ENCODE measurements at regions not wholly inside any gene's neighbourhood (a gene's known extent, or its start where the extent isn't known, plus 50 kb on each side); places are given as distances from the start of the nearest gene placed in this dataset.

DNA sequence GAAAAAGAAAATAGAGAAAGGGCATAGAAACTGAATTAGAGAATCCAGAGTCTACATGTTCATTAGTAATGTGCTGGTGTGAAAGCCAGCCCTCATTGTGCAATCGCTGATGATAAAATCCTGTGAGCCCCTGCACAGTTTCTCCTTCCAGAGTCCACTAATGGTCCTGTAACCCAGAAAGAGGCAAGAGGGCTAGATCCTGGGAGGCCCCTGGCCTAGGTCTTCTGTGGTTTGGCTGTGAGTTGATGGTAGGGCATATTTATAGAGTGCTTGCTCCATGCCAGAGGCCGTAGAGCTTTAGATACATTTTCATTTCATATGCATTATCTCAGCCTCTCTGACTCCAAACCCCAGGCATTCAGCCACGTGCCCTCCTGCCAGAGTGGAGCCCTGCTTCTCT is 94.9 kb upstream of the MTHFD1L start:
- ATAC-seq (ENCODE audit: insufficient read depth, low read depth) (no peak), DNase-seq (no peak)
- Histone ChIP-seq H3K4me1 (ENCODE audit: insufficient read depth, low read length) (no peaks in the 10 kb centered on the region), H2AFZ (ENCODE audit: low read depth, low read length) (no peak overlapping the region), H4K20me1 (ENCODE audit: insufficient read depth, low read length) (no peaks in the 10 kb centered on the region), H3K27me3 (ENCODE audit: insufficient read depth, low read length, poor library complexity) (peaks cover 6% of the 10 kb centered on the region), H3K9ac (ENCODE audit: low read depth, low read length) (no peak overlapping the region), H3K4me2 (ENCODE audit: insufficient read depth, low read length) (no peak overlapping the region), H3K36me3 (ENCODE audit: insufficient read depth, low read length) (no peaks in the 10 kb centered on the region), H3K79me2 (ENCODE audit: insufficient read depth, low read length) (no peaks in the 10 kb centered on the region), H3K9me3 (ENCODE audit: insufficient read depth, low read length, severe bottlenecking) (no peaks in the 10 kb centered on the region), H3K27ac (ENCODE audit: low read length) (no peak overlapping the region), H3K4me3 (ENCODE audit: low read depth in 1 of 2, low read length in 2 of 2) (no peak overlapping the region)
- TF ChIP-seq EZH2 (IDR thresholded peaks at IDR 0.05; ENCODE audit: borderline replicate concordance, low read depth, low read length, severe bottlenecking): no peak
- TF ChIP-seq, protein P1, sequence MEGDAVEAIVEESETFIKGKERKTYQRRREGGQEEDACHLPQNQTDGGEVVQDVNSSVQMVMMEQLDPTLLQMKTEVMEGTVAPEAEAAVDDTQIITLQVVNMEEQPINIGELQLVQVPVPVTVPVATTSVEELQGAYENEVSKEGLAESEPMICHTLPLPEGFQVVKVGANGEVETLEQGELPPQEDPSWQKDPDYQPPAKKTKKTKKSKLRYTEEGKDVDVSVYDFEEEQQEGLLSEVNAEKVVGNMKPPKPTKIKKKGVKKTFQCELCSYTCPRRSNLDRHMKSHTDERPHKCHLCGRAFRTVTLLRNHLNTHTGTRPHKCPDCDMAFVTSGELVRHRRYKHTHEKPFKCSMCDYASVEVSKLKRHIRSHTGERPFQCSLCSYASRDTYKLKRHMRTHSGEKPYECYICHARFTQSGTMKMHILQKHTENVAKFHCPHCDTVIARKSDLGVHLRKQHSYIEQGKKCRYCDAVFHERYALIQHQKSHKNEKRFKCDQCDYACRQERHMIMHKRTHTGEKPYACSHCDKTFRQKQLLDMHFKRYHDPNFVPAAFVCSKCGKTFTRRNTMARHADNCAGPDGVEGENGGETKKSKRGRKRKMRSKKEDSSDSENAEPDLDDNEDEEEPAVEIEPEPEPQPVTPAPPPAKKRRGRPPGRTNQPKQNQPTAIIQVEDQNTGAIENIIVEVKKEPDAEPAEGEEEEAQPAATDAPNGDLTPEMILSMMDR (IDR thresholded peaks at IDR 0.05; ENCODE audit: borderline replicate concordance, extremely low read depth, low read length, poor library complexity, severe bottlenecking): no peak

DNA sequence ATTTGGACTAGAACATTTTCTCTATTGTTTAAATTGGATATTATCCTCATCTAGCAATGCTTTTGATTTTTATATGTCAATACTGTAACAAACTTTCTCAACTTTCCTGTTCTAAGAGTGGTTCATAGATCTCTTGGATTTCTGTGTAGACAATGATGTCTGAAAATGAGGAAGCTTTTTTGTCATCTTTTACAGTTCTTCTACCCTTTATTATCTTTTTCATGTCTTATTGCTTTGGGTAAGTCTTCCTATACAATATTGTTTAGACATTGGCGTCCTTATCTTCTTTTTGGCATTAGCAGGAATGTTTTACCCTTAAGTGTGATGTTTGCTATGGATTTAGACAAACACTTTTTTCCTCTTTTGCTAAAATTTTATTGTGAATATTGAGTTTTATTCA is 91.5 kb upstream of the MTHFD1L start:
- H2AFZ ChIP-seq (ENCODE audit: low read depth, low read length): no peak overlapping the region
- H3K4me1 ChIP-seq (ENCODE audit: insufficient read depth, low read length): no peaks in the 10 kb centered on the region
- no peaks in the 10 kb centered on the region for H3K9me3 ChIP-seq (ENCODE audit: insufficient read depth, low read length, severe bottlenecking)
- H4K20me1 ChIP-seq (ENCODE audit: insufficient read depth, low read length): no peaks in the 10 kb centered on the region
- no peak overlapping the region for H3K4me3 ChIP-seq (ENCODE audit: low read depth in 1 of 2, low read length in 2 of 2)
- no peaks in the 10 kb centered on the region for H3K27me3 ChIP-seq (ENCODE audit: insufficient read depth, low read length, poor library complexity)
- ATAC-seq (ENCODE audit: insufficient read depth, low read depth) (no peak), DNase-seq (no peak)
- no peak for TF ChIP-seq EZH2 (IDR thresholded peaks at IDR 0.05; ENCODE audit: borderline replicate concordance, low read depth, low read length, severe bottlenecking)
- TF ChIP-seq, protein P1 (IDR thresholded peaks at IDR 0.05; ENCODE audit: borderline replicate concordance, extremely low read depth, low read length, poor library complexity, severe bottlenecking): no peak
- no peak overlapping the region for H3K4me2 ChIP-seq (ENCODE audit: insufficient read depth, low read length)
- H3K27ac ChIP-seq (ENCODE audit: low read length): no peak overlapping the region
- no peaks in the 10 kb centered on the region for H3K79me2 ChIP-seq (ENCODE audit: insufficient read depth, low read length)
- H3K36me3 ChIP-seq (ENCODE audit: insufficient read depth, low read length): no peaks in the 10 kb centered on the region
- no peak overlapping the region for H3K9ac ChIP-seq (ENCODE audit: low read depth, low read length)

DNA sequence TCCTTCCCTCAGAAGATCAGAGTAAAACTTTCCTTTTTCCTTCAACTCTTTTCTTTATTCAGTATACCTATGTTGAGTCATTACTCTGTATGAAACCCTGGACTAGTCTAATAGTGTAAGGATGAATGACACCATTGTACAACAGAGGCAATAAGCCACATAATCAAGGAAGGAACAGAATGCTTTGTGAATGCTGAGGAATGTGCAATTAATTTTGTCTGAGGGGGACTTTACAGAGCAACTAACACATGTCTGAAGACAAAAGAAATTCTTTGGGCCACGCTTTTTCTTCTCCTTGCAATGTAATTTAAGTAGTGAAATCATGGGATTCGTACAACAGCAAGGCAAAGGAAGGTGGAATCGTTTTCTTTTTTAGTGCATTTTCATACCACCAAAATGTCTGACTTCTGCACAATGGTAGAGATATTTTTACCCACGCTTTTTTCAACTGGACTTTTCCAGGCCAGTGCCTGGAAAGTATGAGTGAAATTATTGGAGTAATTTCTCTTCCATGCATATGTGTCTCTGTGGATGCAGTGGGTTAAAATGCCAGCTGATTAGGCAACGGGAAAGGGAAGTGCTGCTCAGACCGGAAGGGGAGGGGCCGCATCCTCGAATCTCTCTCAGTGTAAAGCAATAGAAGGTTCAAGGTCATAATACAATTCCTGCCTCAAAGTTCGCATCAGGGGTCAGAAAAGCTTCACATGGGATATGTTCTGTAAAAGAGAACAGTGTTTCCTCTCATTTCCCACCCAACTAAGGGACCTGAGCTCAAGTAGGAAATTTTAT is 89.9 kb upstream of the MTHFD1L start:
- no peaks in the 10 kb centered on the region for H3K36me3 ChIP-seq (ENCODE audit: insufficient read depth, low read length)
- H3K27me3 ChIP-seq (ENCODE audit: insufficient read depth, low read length, poor library complexity): no peaks in the 10 kb centered on the region
- H3K4me1 ChIP-seq (ENCODE audit: insufficient read depth, low read length): no peaks in the 10 kb centered on the region
- DNase-seq (no peak), ATAC-seq (ENCODE audit: insufficient read depth, low read depth) (no peak)
- no peak overlapping the region for H3K9ac ChIP-seq (ENCODE audit: low read depth, low read length)
- no peaks in the 10 kb centered on the region for H3K9me3 ChIP-seq (ENCODE audit: insufficient read depth, low read length, severe bottlenecking)
- no peak overlapping the region for H2AFZ ChIP-seq (ENCODE audit: low read depth, low read length)
- H4K20me1 ChIP-seq (ENCODE audit: insufficient read depth, low read length): no peaks in the 10 kb centered on the region
- H3K4me2 ChIP-seq (ENCODE audit: insufficient read depth, low read length): no peak overlapping the region
- no peak overlapping the region for H3K27ac ChIP-seq (ENCODE audit: low read length)
- TF ChIP-seq EZH2 (IDR thresholded peaks at IDR 0.05; ENCODE audit: borderline replicate concordance, low read depth, low read length, severe bottlenecking): no peak
- TF ChIP-seq, protein P1 (IDR thresholded peaks at IDR 0.05; ENCODE audit: borderline replicate concordance, extremely low read depth, low read length, poor library complexity, severe bottlenecking): no peak
- no peaks in the 10 kb centered on the region for H3K79me2 ChIP-seq (ENCODE audit: insufficient read depth, low read length)
- H3K4me3 ChIP-seq (ENCODE audit: low read depth in 1 of 2, low read length in 2 of 2): no peak overlapping the region

Measured in DND-41 (cell line).